ENCODE measurements at regions not wholly inside any gene's neighbourhood (a gene's known extent, or its start where the extent isn't known, plus 50 kb on each side); places are given as distances from the start of the nearest gene placed in this dataset.

DNA sequence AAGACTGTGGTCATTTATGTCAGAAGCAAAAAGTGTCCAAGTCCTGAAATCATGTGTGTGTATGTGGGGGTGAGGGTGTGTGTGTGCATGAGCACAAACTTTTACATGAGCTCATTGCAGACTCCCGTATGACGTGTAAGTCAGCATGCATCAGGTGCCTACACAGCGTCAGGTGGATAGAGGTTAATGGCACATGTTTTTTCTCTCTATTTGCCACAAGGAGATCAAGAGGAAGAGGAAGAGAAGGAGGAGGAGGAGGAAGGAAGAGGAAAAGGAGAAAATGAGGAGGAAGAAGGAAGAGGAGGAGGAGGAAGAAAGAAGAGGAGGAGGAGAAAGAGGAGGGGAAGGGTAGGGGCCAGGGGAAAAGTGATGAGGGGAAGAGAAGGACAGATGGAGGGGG lies 178.0 kb upstream of the DYNLRB2 start:
- no TSS peak for BruUV-seq (replicated peaks)
- no peaks in the 10 kb centered on the region for H3K36me3 ChIP-seq (ENCODE audit: control insufficient read depth, insufficient read depth, low read length)
- peaks cover 10% of the 10 kb centered on the region for H3K9me3 Mint-ChIP-seq (ENCODE audit: unreplicated experiment)
- no peaks in the 10 kb centered on the region for H3K27me3 ChIP-seq (replicated peaks; ENCODE audit: control insufficient read depth, insufficient read depth, low read length)
- no peaks in the 10 kb centered on the region for H3K4me1 ChIP-seq
- H3K4me1 Mint-ChIP-seq (ENCODE audit: low read depth, unreplicated experiment), result peaks cover 8% of the 10 kb centered on the region
- no peaks in the 10 kb centered on the region for H3K27me3 Mint-ChIP-seq (ENCODE audit: insufficient read depth, unreplicated experiment)
- CTCF ChIA-PET, result no interaction called here
- POLR2A ChIA-PET, result no interaction called here
- H3K9me3 ChIP-seq, result no peaks in the 10 kb centered on the region
- no peaks in the 10 kb centered on the region for H3K36me3 Mint-ChIP-seq (ENCODE audit: insufficient read depth, unreplicated experiment)
- TF ChIP-seq, protein P1, sequence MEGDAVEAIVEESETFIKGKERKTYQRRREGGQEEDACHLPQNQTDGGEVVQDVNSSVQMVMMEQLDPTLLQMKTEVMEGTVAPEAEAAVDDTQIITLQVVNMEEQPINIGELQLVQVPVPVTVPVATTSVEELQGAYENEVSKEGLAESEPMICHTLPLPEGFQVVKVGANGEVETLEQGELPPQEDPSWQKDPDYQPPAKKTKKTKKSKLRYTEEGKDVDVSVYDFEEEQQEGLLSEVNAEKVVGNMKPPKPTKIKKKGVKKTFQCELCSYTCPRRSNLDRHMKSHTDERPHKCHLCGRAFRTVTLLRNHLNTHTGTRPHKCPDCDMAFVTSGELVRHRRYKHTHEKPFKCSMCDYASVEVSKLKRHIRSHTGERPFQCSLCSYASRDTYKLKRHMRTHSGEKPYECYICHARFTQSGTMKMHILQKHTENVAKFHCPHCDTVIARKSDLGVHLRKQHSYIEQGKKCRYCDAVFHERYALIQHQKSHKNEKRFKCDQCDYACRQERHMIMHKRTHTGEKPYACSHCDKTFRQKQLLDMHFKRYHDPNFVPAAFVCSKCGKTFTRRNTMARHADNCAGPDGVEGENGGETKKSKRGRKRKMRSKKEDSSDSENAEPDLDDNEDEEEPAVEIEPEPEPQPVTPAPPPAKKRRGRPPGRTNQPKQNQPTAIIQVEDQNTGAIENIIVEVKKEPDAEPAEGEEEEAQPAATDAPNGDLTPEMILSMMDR (IDR thresholded peaks at IDR 0.05; ENCODE audit: insufficient read depth in 1 of 2, low read depth in 1 of 2, low read length in 1 of 2, severe bottlenecking in 1 of 2, unreplicated experiment in 1 of 2), result no peak
- H3K4me3 ChIP-seq (ENCODE audit: low read depth, low read length), result no peak overlapping the region
- no peak overlapping the region for H3K27ac Mint-ChIP-seq (ENCODE audit: unreplicated experiment)
- no peak overlapping the region for H3K4me3 Mint-ChIP-seq (ENCODE audit: unreplicated experiment)
- intact Hi-C loops (cut with micrococcal nuclease; ENCODE audit: unreplicated experiment), result no loop called here
- DNase-seq, result no peak

DNA sequence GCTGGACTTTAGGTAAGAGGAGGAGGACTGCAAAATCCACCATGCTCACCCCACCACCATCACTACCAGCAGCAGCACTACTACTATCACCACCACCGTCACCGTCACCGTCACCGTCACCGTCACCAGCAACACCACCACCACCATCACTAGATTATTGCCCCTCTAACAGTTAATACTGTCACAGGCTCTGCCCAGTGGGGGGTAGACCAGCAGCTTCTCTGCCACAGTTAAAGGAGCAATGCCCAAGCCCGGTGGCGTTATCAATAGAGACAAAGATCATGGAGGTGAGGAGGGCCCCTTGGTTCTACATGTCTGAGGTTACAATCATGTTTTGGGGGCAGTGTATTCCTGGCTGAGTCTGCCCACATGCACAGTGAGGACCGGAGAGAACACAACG lies 184.4 kb upstream of the DYNLRB2 start:
- H3K4me3 ChIP-seq (ENCODE audit: low read depth, low read length), result no peak overlapping the region
- no TSS peak for BruUV-seq (replicated peaks)
- ChIA-PET POLR2A (no interaction called here), CTCF (no interaction called here)
- no peaks in the 10 kb centered on the region for H3K27me3 Mint-ChIP-seq (ENCODE audit: insufficient read depth, unreplicated experiment)
- peaks cover 17% of the 10 kb centered on the region for H3K9me3 Mint-ChIP-seq (ENCODE audit: unreplicated experiment)
- H3K27me3 ChIP-seq (replicated peaks; ENCODE audit: control insufficient read depth, insufficient read depth, low read length), result no peaks in the 10 kb centered on the region
- no peak overlapping the region for H3K27ac Mint-ChIP-seq (ENCODE audit: unreplicated experiment)
- TF ChIP-seq, protein P1 (IDR thresholded peaks at IDR 0.05; ENCODE audit: insufficient read depth in 1 of 2, low read depth in 1 of 2, low read length in 1 of 2, severe bottlenecking in 1 of 2, unreplicated experiment in 1 of 2), result no peak
- H3K36me3 ChIP-seq (ENCODE audit: control insufficient read depth, insufficient read depth, low read length), result no peaks in the 10 kb centered on the region
- intact Hi-C loops (cut with micrococcal nuclease; ENCODE audit: unreplicated experiment), result no loop called here
- no peak overlapping the region for H3K4me3 Mint-ChIP-seq (ENCODE audit: unreplicated experiment)
- H3K9me3 ChIP-seq, result peaks cover 7% of the 10 kb centered on the region; the same call in 1 of the 2 replicates
- peaks cover under 1% of the 10 kb centered on the region for H3K4me1 Mint-ChIP-seq (ENCODE audit: low read depth, unreplicated experiment)
- DNase-seq, result no peak
- peaks cover 6% of the 10 kb centered on the region for H3K4me1 ChIP-seq
- no peaks in the 10 kb centered on the region for H3K36me3 Mint-ChIP-seq (ENCODE audit: insufficient read depth, unreplicated experiment)

DNA sequence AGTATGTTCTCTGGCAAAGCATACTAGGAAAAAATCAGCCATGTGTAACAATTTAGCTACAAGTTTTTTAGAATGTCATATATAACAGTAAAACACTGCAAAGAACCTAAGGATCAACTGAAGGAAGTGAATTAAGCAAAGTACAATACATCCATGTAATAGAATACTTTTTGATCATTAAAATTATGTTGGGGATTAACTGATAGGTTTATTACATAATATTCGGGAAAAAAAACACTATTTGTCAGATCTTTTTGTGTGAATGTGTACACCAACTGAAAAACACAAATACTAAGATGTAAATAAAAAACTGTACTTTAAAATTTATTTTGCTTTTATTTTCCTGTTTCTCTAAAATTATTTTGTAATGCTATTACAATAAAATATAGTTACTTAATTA lies 185.5 kb upstream of the DYNLRB2 start:
- H3K36me3 Mint-ChIP-seq (ENCODE audit: insufficient read depth, unreplicated experiment), result peaks cover 2% of the 10 kb centered on the region
- no peak overlapping the region for H3K27ac Mint-ChIP-seq (ENCODE audit: unreplicated experiment)
- DNase-seq, result no peak
- TF ChIP-seq, protein P1 (IDR thresholded peaks at IDR 0.05; ENCODE audit: insufficient read depth in 1 of 2, low read depth in 1 of 2, low read length in 1 of 2, severe bottlenecking in 1 of 2, unreplicated experiment in 1 of 2), result no peak
- intact Hi-C loops (cut with micrococcal nuclease; ENCODE audit: unreplicated experiment), result no loop called here
- BruUV-seq (replicated peaks), result no TSS peak
- CTCF ChIA-PET, result no interaction called here
- Histone ChIP-seq H3K36me3 (ENCODE audit: control insufficient read depth, insufficient read depth, low read length) (no peaks in the 10 kb centered on the region), H3K4me3 (ENCODE audit: low read depth, low read length) (no peak overlapping the region), H3K4me1 (peaks cover 16% of the 10 kb centered on the region), H3K27me3 (replicated peaks; ENCODE audit: control insufficient read depth, insufficient read depth, low read length) (no peaks in the 10 kb centered on the region), H3K9me3 (peaks cover 7% of the 10 kb centered on the region; the same call in 1 of the 2 replicates)
- H3K9me3 Mint-ChIP-seq (ENCODE audit: unreplicated experiment), result peaks cover 12% of the 10 kb centered on the region
- no peak overlapping the region for H3K4me3 Mint-ChIP-seq (ENCODE audit: unreplicated experiment)
- H3K4me1 Mint-ChIP-seq (ENCODE audit: low read depth, unreplicated experiment), result peaks cover 9% of the 10 kb centered on the region
- POLR2A ChIA-PET, result no interaction called here
- no peaks in the 10 kb centered on the region for H3K27me3 Mint-ChIP-seq (ENCODE audit: insufficient read depth, unreplicated experiment)

Data from Caco-2 (cell line).